ENCODE measurements at regions not wholly inside any gene's neighbourhood (a gene's known extent, or its start where the extent isn't known, plus 50 kb on each side); places are given as distances from the start of the nearest gene placed in this dataset.

GRCh38 chrX:9302381-9302780, 162.5 kb upstream of the TBL1X start:
- TF ChIP-seq, protein P1, sequence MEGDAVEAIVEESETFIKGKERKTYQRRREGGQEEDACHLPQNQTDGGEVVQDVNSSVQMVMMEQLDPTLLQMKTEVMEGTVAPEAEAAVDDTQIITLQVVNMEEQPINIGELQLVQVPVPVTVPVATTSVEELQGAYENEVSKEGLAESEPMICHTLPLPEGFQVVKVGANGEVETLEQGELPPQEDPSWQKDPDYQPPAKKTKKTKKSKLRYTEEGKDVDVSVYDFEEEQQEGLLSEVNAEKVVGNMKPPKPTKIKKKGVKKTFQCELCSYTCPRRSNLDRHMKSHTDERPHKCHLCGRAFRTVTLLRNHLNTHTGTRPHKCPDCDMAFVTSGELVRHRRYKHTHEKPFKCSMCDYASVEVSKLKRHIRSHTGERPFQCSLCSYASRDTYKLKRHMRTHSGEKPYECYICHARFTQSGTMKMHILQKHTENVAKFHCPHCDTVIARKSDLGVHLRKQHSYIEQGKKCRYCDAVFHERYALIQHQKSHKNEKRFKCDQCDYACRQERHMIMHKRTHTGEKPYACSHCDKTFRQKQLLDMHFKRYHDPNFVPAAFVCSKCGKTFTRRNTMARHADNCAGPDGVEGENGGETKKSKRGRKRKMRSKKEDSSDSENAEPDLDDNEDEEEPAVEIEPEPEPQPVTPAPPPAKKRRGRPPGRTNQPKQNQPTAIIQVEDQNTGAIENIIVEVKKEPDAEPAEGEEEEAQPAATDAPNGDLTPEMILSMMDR (IDR thresholded peaks at IDR 0.05), result no peak
- no peak for ATAC-seq (ENCODE audit: low FRiP score)
- DNase-seq (ENCODE audit: low spot score), result no peak

DNA sequence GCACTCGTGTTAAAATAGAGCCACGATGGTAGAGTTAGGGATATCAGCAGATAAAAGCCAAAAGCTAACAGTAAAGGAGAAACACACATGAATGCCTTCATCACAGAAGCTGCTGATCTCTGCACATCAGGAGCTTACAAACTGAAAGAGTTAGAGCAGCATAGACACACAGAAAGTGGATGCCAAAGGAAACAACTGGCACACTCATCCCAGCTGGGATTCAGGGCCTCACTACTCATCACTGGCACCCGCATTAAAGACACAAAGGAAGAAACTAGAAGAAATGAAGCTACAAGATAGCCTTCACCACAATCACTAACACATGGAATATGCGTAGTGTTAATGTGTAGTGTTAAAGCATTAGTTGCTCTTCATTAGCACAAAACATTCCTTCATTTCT, 156.4 kb upstream of the TBL1X start:
- DNase-seq (ENCODE audit: low spot score), result no peak
- TF ChIP-seq, protein P1 (IDR thresholded peaks at IDR 0.05), result no peak
- no peak for ATAC-seq (ENCODE audit: low FRiP score)

DNA sequence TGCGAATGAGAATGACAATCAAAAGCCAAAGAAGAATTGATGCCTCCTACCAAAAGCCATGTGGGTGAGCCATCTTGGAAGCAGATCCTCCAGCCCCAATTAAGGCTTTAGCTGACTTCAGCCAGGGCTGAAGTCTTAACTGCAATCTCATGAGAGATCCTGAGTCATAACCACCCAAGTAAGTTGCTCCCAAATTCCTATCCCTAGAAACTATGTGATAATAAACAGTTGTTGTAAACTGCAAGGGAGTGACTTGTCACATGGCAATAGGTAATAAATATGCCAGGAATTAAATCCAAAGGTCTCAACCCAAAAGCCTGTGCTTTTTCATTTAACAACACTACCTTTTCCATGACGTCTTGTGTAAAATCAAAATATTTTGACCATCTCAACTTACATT, 154.2 kb upstream of the TBL1X start:
- DNase-seq (ENCODE audit: low spot score) (no peak), ATAC-seq (ENCODE audit: low FRiP score) (no peak)
- TF ChIP-seq, protein P1 (IDR thresholded peaks at IDR 0.05), result no peak

DNA sequence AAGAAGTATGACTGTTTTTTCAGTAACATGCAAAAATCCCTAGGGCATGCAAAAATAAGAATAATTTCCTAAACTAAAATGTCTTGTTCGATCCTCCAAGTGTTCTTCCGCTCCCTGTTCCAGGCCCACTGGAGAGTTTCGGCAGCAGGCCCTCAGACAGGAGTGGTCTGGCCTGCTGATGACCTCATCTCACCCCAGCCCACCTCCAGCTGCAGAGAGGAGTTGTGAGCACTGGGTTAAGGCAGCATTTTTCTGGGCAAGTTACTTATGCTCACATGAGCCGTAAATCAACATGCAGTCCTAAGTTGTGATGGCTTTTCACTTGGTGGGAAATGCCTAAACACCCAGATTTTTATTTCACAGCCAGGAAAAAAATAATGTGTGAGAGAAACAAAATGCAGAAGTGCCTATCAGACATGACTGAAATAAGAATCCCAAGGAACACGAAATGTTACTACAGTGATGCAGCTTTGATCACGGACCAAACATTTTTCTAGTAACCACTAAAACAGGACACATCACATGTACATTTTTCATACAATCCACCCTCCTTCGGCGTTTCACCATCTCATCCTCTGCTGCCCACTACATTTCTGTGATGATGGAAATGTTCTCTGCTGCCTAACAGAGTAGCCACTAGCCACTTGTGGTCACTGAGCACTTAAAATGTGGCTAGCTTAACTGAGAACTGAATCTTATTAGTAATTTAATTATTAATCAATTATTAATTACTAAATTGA, 153.3 kb upstream of the TBL1X start:
- DNase-seq (ENCODE audit: low spot score), result no peak
- TF ChIP-seq, protein P1 (IDR thresholded peaks at IDR 0.05), result no peak
- ATAC-seq (ENCODE audit: low FRiP score), result no peak

GRCh38 chrX:9312922-9313867, 151.7 kb upstream of the TBL1X start:
- DNase-seq (ENCODE audit: low spot score) (peak; percentile 48), ATAC-seq (ENCODE audit: low FRiP score) (no peak)
- TF ChIP-seq, protein P1 (IDR thresholded peaks at IDR 0.05), result no peak

DNA sequence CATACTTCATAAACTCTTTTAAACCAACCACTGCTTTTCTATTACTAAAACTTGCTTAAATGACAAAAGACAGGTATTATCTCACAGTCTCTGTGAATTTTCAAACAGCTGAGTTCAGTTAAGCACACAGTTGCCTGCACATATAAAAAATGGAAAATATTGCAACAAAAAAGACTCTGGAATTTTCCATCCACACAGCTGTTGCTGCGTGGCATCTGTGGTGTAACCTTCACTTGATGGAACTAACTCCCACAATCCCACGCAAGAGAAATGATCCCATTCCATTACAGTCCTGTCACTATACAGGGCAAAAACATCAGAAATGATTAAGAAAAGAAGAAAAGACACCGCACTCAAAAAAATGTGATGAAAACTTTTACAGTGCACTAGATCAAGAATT, 149.8 kb upstream of the TBL1X start:
- ATAC-seq (ENCODE audit: low FRiP score) (no peak), DNase-seq (ENCODE audit: low spot score) (no peak)
- TF ChIP-seq, protein P1 (IDR thresholded peaks at IDR 0.05), result no peak
